Lung (tissue), 11 donors: ENCODE measurements at regions not wholly inside any gene's neighbourhood (a gene's known extent, or its start where the extent isn't known, plus 50 kb on each side); places are given as distances from the start of the nearest gene placed in this dataset.

Source experiments
- ATAC-seq: fragments of 200-7000 bp; cut with Tn5 transposase; one replicate; pipeline ENCODE4 v1.9.1; 2020; ENCODE audit warnings: moderate number of reproducible peaks; ENCODE audit not compliant: insufficient read depth, low FRiP score
- DNase-seq, 3 donors: peaks; one replicate each; pipeline ENCODE4 v3.0.0-alpha.2; 2013 to 2017
- H3K27ac ChIP-seq, 2 donors: one replicate each; pipeline ENCODE4 v1.5.1; 2013; ENCODE audit warnings: mild to moderate bottlenecking in 2 of 2, moderate library complexity in 2 of 2, control low read depth in 1 of 2, inconsistent platforms in 1 of 2, low read depth in 1 of 2, low read length in 1 of 2
- H3K27me3 ChIP-seq, 3 donors: one replicate each; pipeline ENCODE4 v1.5.1; 2013; ENCODE audit warnings: low read length in 2 of 3; ENCODE audit not compliant: control insufficient read depth in 3 of 3, insufficient read depth in 3 of 3
- H3K36me3 ChIP-seq, 4 donors: one replicate each; pipeline ENCODE4 v1.5.1; 2013; ENCODE audit warnings: low read length in 4 of 4, mild to moderate bottlenecking in 1 of 4, moderate library complexity in 1 of 4; ENCODE audit not compliant: control insufficient read depth in 4 of 4, insufficient read depth in 4 of 4
- H3K4me1 ChIP-seq, 5 donors: one replicate each; pipeline ENCODE4 v1.5.1; 2013; ENCODE audit warnings: low read length in 5 of 5, mild to moderate bottlenecking in 2 of 5, moderate library complexity in 1 of 5; ENCODE audit not compliant: control insufficient read depth in 5 of 5, insufficient read depth in 5 of 5
- H3K4me3 ChIP-seq: one replicate; pipeline ENCODE4 v1.5.1; 2013; ENCODE audit warnings: mild to moderate bottlenecking, control low read depth, moderate library complexity
- H3K9ac ChIP-seq, 2 donors: one replicate each; pipeline ENCODE4 v1.5.1; 2013; ENCODE audit warnings: low read length in 2 of 2, control low read depth in 1 of 2; ENCODE audit not compliant: insufficient read depth in 1 of 2
- H3K9me3 ChIP-seq, 4 donors: one replicate each; pipeline ENCODE4 v1.5.1; 2013; ENCODE audit warnings: low read length in 3 of 4, mild to moderate bottlenecking in 1 of 4, moderate library complexity in 1 of 4; ENCODE audit not compliant: control insufficient read depth in 4 of 4, insufficient read depth in 3 of 4
- CTCF ChIP-seq: IDR thresholded peaks from 2 replicates; pipeline ENCODE4 v1.5.1; 2012; ENCODE audit warnings: mild to moderate bottlenecking; ENCODE audit errors: control extremely low read depth, extremely low read depth
- whole genome bisulfite sequencing, 2 donors: extraction: QIAGEN DNeasy Blood & Tissue Kit; methylation state at CpG; one replicate each; pipeline ENCODE4 v1.1.7; 2013; 5-methylcytosine and 5-hydroxymethylcytosine counted together
- donor health status: control.
- donor health status: control.
- donor health status: Bipolar disorder and iron deficiency.
- donor health status: healthy.
- donor health status: DM: yes; HTN: yes; CAD: no.

GRCh38 chr12:105912882-105913678 lies 225.7 kb downstream of the NUAK1 start:
- Histone ChIP-seq H3K4me1 (no peaks in the 10 kb centered on the region), H3K27ac (no peak overlapping the region), H3K9me3 (no peaks in the 10 kb centered on the region), H3K9ac (no peak overlapping the region), H3K4me3 (no peak overlapping the region), H3K27me3 (no peaks in the 10 kb centered on the region), H3K36me3 (no peaks in the 10 kb centered on the region)
- TF ChIP-seq CTCF: no peak
- 64 to 74% methylated on average over 9 of the region's 9 CpGs for WGBS, 2 donors
- DNase-seq (peak in 2 of 3 donors; percentile 71 to 82), ATAC-seq (no peak)

DNA sequence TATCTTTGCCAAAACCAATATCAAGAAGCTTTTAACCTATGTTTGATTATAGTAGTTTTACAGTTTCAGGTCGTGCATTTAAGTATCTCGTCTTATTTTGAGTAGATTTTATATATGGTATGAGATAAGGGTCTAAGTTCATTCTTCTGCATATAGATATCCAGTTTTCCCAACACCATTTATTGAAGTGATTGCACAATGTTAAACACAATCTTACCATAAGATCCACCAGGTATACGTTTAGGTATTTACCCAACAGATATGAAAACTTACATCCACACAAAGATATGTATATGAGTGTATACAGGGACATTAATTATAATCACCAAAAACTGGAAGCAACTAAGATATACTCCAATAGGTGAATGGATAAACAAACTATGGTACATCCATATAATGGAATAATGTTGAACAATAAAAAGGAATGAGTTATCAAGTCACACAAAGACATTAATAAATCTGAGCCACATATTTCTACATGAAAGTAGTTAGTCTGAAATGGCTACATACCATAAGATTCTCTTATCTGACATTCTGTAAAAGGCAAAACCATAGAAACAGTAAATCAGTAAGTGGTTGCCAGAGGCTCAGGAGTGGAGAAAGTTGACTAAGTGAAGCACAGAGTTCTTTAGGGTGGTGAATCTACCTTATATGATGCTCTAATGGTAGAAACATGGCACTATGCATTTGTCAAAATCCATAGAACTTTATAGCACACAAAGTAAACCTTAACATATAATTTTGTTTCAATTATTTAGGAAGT lies 222.6 kb downstream of the NUAK1 start:
- TF ChIP-seq CTCF: no peak
- no peaks in the 10 kb centered on the region for H3K36me3 ChIP-seq
- H3K27ac ChIP-seq: no peak overlapping the region
- no peaks in the 10 kb centered on the region for H3K27me3 ChIP-seq
- DNase-seq: no peak
- ATAC-seq: no peak
- H3K4me1 ChIP-seq: peaks cover 0 to 10% (median 7%) of the 10 kb centered on the region in 5 donors
- H3K9ac ChIP-seq: no peak overlapping the region
- WGBS, 2 donors: 74 to 88% methylated on average over 3 of the region's 3 CpGs
- H3K4me3 ChIP-seq: no peak overlapping the region
- no peaks in the 10 kb centered on the region for H3K9me3 ChIP-seq

DNA sequence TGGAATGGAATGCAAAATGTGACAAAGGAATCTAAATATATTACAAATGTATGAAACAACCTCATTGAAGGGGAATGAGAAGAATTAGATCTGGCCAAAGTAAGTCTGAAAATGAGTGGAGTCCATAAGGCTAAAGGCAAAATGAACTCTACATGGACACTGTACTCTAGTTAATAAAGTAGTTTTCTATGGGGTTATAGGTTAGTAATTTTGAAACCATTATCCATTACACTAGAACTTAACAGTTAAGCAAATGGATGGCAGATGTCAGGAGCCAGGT lies 222.1 kb downstream of the NUAK1 start:
- Histone ChIP-seq H3K9ac (no peak overlapping the region), H3K36me3 (no peaks in the 10 kb centered on the region), H3K27ac (no peak overlapping the region), H3K9me3 (no peaks in the 10 kb centered on the region), H3K4me3 (no peak overlapping the region), H3K27me3 (no peaks in the 10 kb centered on the region), H3K4me1 (peaks cover 0 to 10% (median 7%) of the 10 kb centered on the region in 5 donors)
- TF ChIP-seq CTCF: no peak
- DNase-seq (no peak), ATAC-seq (no peak)
